ENCODE measurements at regions not wholly inside any gene's neighbourhood (a gene's known extent, or its start where the extent isn't known, plus 50 kb on each side); places are given as distances from the start of the nearest gene placed in this dataset.

DNA sequence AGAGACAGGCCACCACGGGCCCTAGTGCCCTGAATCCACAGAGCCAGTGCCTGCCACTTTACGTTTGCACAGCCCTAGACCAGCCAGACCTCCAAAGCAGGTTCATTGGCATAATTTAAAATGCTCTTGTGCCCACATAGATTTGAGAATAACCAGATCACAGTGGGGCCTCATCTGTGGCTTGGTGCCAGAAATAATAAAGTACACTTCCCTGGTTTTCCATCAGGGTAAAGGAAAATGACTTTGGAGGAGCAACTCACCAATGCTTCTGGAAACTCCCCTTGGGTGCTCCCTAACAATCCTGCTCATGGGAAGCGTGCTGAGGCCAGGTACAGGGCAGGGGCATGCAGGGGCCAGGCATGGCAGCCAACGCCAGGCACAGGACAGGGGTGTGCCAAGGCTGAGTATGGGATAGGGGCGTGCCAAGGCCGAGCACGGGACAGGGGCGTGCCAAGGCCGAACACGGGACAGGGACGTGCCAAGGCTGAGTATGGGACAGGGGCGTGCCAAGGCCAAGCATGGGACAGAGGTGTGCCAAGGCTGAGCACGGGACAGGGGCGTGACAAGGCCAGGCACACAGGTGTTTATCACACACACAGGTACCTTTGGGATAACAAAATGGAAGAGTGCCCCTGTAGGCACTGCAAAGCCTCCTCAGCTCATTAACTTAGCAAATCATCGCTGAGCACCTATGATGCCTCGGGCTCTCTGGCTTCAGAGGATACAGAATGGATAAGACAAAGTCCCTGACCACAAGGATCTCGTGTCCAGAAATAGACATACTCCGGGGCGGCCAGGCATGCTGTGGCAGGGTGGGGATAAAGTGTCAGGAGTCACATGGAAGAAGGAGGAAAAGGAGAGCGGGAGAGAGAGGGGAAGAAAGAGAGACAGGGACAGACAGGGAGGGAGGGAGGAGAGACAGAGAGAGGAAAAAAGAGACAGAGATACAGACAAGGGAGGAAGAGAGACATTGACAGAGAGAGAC, 334.7 kb downstream of the EIPR1 start:
- POLR2A ChIA-PET (ENCODE audit: unreplicated experiment) = no interaction called here
- Histone ChIP-seq H3K79me2 (ENCODE audit: low read depth) (no peaks in the 10 kb centered on the region), H3K4me3 (no peak overlapping the region), H3K27ac (no peak overlapping the region), H3K4me2 (no peak overlapping the region), H3K9me2 (ENCODE audit: insufficient read depth) (no peaks in the 10 kb centered on the region), H3F3A (ENCODE audit: insufficient read depth, low read depth) (peaks cover 5% of the 10 kb centered on the region), H2AFZ (no peak overlapping the region), H4K20me1 (ENCODE audit: insufficient read depth) (no peaks in the 10 kb centered on the region), H3K27me3 (ENCODE audit: insufficient read depth, low read depth) (peaks cover 82% of the 10 kb centered on the region), H3K9me3 (ENCODE audit: insufficient read depth, low read depth) (0 out of 2 replicates have a peak, but pooled peaks cover 4% of the 10 kb centered on the region), H3K36me3 (ENCODE audit: low read depth) (no peaks in the 10 kb centered on the region), H3K4me1 (replicated peaks; ENCODE audit: insufficient read depth) (no peaks in the 10 kb centered on the region)
- TF ChIP-seq, protein P1, sequence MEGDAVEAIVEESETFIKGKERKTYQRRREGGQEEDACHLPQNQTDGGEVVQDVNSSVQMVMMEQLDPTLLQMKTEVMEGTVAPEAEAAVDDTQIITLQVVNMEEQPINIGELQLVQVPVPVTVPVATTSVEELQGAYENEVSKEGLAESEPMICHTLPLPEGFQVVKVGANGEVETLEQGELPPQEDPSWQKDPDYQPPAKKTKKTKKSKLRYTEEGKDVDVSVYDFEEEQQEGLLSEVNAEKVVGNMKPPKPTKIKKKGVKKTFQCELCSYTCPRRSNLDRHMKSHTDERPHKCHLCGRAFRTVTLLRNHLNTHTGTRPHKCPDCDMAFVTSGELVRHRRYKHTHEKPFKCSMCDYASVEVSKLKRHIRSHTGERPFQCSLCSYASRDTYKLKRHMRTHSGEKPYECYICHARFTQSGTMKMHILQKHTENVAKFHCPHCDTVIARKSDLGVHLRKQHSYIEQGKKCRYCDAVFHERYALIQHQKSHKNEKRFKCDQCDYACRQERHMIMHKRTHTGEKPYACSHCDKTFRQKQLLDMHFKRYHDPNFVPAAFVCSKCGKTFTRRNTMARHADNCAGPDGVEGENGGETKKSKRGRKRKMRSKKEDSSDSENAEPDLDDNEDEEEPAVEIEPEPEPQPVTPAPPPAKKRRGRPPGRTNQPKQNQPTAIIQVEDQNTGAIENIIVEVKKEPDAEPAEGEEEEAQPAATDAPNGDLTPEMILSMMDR (conservative IDR thresholded peaks at IDR 0.05) = no peak
- no peak for TF ChIP-seq EZH2 (IDR thresholded peaks at IDR 0.05; ENCODE audit: low read depth)
- CTCF ChIA-PET = no interaction called here
- intact Hi-C loops (cut with micrococcal nuclease; ENCODE audit: unreplicated experiment) = no loop called here
- no TSS peak for BruUV-seq (replicated peaks)
- no peak for DNase-seq

DNA sequence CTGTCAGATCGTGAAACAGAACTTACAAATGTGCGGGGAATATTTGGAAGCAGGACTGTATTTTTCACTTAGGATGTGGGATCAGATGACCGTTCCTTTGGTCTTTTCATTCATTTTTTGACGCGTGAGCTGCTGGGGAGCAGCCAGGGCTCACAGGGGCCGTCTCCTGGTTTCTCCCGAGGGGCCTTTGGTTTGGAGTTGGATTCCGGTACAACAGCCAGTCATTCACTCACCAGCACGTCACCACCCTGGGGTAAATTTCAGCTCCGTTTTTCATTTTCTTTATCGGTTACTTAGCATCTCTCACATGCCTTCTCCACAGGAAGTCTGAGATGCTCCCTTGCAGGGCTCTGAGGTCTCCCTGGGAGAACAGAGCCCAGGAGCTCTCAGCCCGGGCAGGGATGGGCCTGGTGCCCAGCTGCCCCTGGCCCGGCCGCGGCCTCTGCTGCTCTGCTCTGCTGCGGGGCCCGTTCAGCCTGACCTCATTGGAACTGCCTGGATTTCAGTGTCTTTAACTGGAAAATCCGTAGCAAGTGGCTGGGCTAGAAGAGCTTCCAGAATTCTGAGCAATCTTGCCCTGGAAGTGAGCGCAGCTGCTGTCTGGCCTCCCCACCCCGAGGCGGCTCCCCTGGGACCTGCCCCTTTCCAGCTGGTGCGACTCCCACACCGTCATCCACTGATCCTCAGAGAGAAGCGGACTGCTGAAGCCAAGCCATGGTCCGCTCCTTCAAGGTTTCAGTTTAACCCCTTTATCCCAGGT, 335.6 kb downstream of the EIPR1 start:
- H3K4me1 ChIP-seq (replicated peaks; ENCODE audit: insufficient read depth) = no peaks in the 10 kb centered on the region
- TF ChIP-seq, protein P1 (conservative IDR thresholded peaks at IDR 0.05) = no peak
- TF ChIP-seq EZH2 (IDR thresholded peaks at IDR 0.05; ENCODE audit: low read depth) = no peak
- H3K36me3 ChIP-seq (ENCODE audit: low read depth) = no peaks in the 10 kb centered on the region
- 0 out of 2 replicates have a peak, but pooled peaks cover 4% of the 10 kb centered on the region for H3K9me3 ChIP-seq (ENCODE audit: insufficient read depth, low read depth)
- peaks cover 82% of the 10 kb centered on the region for H3K27me3 ChIP-seq (ENCODE audit: insufficient read depth, low read depth)
- intact Hi-C loops (cut with micrococcal nuclease; ENCODE audit: unreplicated experiment) = no loop called here
- no peak for DNase-seq
- peaks cover 5% of the 10 kb centered on the region for H3F3A ChIP-seq (ENCODE audit: insufficient read depth, low read depth)
- POLR2A ChIA-PET (ENCODE audit: unreplicated experiment) = no interaction called here
- no peaks in the 10 kb centered on the region for H4K20me1 ChIP-seq (ENCODE audit: insufficient read depth)
- H3K27ac ChIP-seq = no peak overlapping the region
- BruUV-seq (replicated peaks) = no TSS peak
- H3K4me2 ChIP-seq = no peak overlapping the region
- H3K79me2 ChIP-seq (ENCODE audit: low read depth) = no peaks in the 10 kb centered on the region
- H2AFZ ChIP-seq = no peak overlapping the region
- CTCF ChIA-PET = no interaction called here
- no peaks in the 10 kb centered on the region for H3K9me2 ChIP-seq (ENCODE audit: insufficient read depth)
- no peak overlapping the region for H3K4me3 ChIP-seq

DNA sequence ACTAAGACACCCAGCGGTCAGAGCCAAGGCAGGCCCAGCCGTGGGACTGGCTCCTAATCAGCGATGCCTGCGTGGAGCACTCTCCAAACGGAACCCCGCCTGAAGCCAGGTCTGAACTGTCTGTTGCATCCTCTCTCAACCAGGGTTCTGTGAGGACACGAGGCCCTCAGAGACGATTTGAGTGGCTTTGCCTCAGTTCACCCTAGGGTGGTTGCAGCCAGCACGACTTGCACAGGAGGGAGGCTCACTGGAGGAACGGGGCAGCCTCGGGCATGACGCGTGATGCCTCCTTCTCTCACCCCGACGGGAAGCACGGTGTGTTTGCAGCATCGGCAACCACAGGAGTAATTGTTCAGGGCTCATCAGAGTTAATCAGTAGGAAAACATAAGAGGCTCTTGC, 336.4 kb downstream of the EIPR1 start:
- no peaks in the 10 kb centered on the region for H3K36me3 ChIP-seq (ENCODE audit: low read depth)
- no peak overlapping the region for H2AFZ ChIP-seq
- peaks cover 83% of the 10 kb centered on the region for H3K27me3 ChIP-seq (ENCODE audit: insufficient read depth, low read depth)
- no peak for DNase-seq
- H3K4me2 ChIP-seq = no peak overlapping the region
- no peak overlapping the region for H3K4me3 ChIP-seq
- H3K27ac ChIP-seq = no peak overlapping the region
- H3K9me3 ChIP-seq (ENCODE audit: insufficient read depth, low read depth) = 0 out of 2 replicates have a peak, but pooled peaks cover 4% of the 10 kb centered on the region
- H3K79me2 ChIP-seq (ENCODE audit: low read depth) = no peaks in the 10 kb centered on the region
- TF ChIP-seq, protein P1 (conservative IDR thresholded peaks at IDR 0.05) = no peak
- TF ChIP-seq EZH2 (IDR thresholded peaks at IDR 0.05; ENCODE audit: low read depth) = no peak
- intact Hi-C loops (cut with micrococcal nuclease; ENCODE audit: unreplicated experiment) = no loop called here
- no peaks in the 10 kb centered on the region for H4K20me1 ChIP-seq (ENCODE audit: insufficient read depth)
- BruUV-seq (replicated peaks) = no TSS peak
- H3K4me1 ChIP-seq (replicated peaks; ENCODE audit: insufficient read depth) = no peaks in the 10 kb centered on the region
- CTCF ChIA-PET = no interaction called here
- no peaks in the 10 kb centered on the region for H3K9me2 ChIP-seq (ENCODE audit: insufficient read depth)
- POLR2A ChIA-PET (ENCODE audit: unreplicated experiment) = no interaction called here
- peaks cover 5% of the 10 kb centered on the region for H3F3A ChIP-seq (ENCODE audit: insufficient read depth, low read depth)

Measured in PC-9 (cell line).